ENCODE measurements at regions not wholly inside any gene's neighbourhood (a gene's known extent, or its start where the extent isn't known, plus 50 kb on each side); places are given as distances from the start of the nearest gene placed in this dataset.

GRCh38 chr21:23804866-23805265 is 1802.4 kb downstream of the MRPL39 start:
- Histone ChIP-seq H4K20me1 (ENCODE audit: insufficient read depth, low read length) (no peaks in the 10 kb centered on the region), H3K4me1 (ENCODE audit: low read length) (no peaks in the 10 kb centered on the region), H3K27me3 (replicated peaks; ENCODE audit: insufficient read depth, low read length) (no peaks in the 10 kb centered on the region), H3F3A (ENCODE audit: insufficient read depth, low read length) (no peaks in the 10 kb centered on the region), H3K27ac (ENCODE audit: low read length) (no peak overlapping the region), H3K9me3 (replicated peaks; ENCODE audit: insufficient read depth, low read length) (no peaks in the 10 kb centered on the region), H3K79me2 (ENCODE audit: low read length) (no peaks in the 10 kb centered on the region), H3K4me3 (ENCODE audit: low read length) (no peak overlapping the region), H3K9ac (ENCODE audit: low read length) (no peak overlapping the region), H3K4me2 (ENCODE audit: low read depth, low read length) (no peak overlapping the region), H2AFZ (ENCODE audit: low read length) (no peak overlapping the region), H3K9me2 (replicated peaks; ENCODE audit: insufficient read depth, low read length) (no peaks in the 10 kb centered on the region), H3K36me3 (replicated peaks; ENCODE audit: insufficient read depth, low read length) (no peaks in the 10 kb centered on the region)
- no peak for DNase-seq
- TF ChIP-seq, protein P1, sequence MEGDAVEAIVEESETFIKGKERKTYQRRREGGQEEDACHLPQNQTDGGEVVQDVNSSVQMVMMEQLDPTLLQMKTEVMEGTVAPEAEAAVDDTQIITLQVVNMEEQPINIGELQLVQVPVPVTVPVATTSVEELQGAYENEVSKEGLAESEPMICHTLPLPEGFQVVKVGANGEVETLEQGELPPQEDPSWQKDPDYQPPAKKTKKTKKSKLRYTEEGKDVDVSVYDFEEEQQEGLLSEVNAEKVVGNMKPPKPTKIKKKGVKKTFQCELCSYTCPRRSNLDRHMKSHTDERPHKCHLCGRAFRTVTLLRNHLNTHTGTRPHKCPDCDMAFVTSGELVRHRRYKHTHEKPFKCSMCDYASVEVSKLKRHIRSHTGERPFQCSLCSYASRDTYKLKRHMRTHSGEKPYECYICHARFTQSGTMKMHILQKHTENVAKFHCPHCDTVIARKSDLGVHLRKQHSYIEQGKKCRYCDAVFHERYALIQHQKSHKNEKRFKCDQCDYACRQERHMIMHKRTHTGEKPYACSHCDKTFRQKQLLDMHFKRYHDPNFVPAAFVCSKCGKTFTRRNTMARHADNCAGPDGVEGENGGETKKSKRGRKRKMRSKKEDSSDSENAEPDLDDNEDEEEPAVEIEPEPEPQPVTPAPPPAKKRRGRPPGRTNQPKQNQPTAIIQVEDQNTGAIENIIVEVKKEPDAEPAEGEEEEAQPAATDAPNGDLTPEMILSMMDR (IDR thresholded peaks at IDR 0.05; ENCODE audit: low read length), result no peak
- TF ChIP-seq EZH2 (optimal IDR thresholded peaks at IDR 0.05; ENCODE audit: low read depth, low read length) (no peak), EZH2phosphoT487 (IDR thresholded peaks at IDR 0.05; ENCODE audit: low read length) (no peak)

- Histone ChIP-seq H2AFZ (ENCODE audit: low read length) (no peak overlapping the region), H3K4me2 (ENCODE audit: low read depth, low read length) (no peak overlapping the region), H3K4me1 (ENCODE audit: low read length) (no peaks in the 10 kb centered on the region), H3K27me3 (replicated peaks; ENCODE audit: insufficient read depth, low read length) (no peaks in the 10 kb centered on the region), H3K79me2 (ENCODE audit: low read length) (no peaks in the 10 kb centered on the region), H3K4me3 (ENCODE audit: low read length) (no peak overlapping the region), H3K9ac (ENCODE audit: low read length) (no peak overlapping the region), H3K9me2 (replicated peaks; ENCODE audit: insufficient read depth, low read length) (no peaks in the 10 kb centered on the region), H4K20me1 (ENCODE audit: insufficient read depth, low read length) (no peaks in the 10 kb centered on the region), H3K9me3 (replicated peaks; ENCODE audit: insufficient read depth, low read length) (no peaks in the 10 kb centered on the region), H3F3A (ENCODE audit: insufficient read depth, low read length) (no peaks in the 10 kb centered on the region), H3K36me3 (replicated peaks; ENCODE audit: insufficient read depth, low read length) (no peaks in the 10 kb centered on the region), H3K27ac (ENCODE audit: low read length) (no peak overlapping the region)
- TF ChIP-seq EZH2 (optimal IDR thresholded peaks at IDR 0.05; ENCODE audit: low read depth, low read length), result no peak
- TF ChIP-seq, protein P1 (IDR thresholded peaks at IDR 0.05; ENCODE audit: low read length), result no peak
- no peak for TF ChIP-seq EZH2phosphoT487 (IDR thresholded peaks at IDR 0.05; ENCODE audit: low read length)
- no peak for DNase-seq
These were observed 1806.0 kb downstream of the MRPL39 start for GRCh38 chr21:23801292-23801691.

GRCh38 chr21:23799376-23799775 is 1807.9 kb downstream of the MRPL39 start:
- Histone ChIP-seq H3K79me2 (ENCODE audit: low read length) (no peaks in the 10 kb centered on the region), H3K9me2 (replicated peaks; ENCODE audit: insufficient read depth, low read length) (no peaks in the 10 kb centered on the region), H4K20me1 (ENCODE audit: insufficient read depth, low read length) (no peaks in the 10 kb centered on the region), H3K4me2 (ENCODE audit: low read depth, low read length) (no peak overlapping the region), H3K36me3 (replicated peaks; ENCODE audit: insufficient read depth, low read length) (no peaks in the 10 kb centered on the region), H3K27ac (ENCODE audit: low read length) (no peak overlapping the region), H3K9ac (ENCODE audit: low read length) (no peak overlapping the region), H2AFZ (ENCODE audit: low read length) (no peak overlapping the region), H3K27me3 (replicated peaks; ENCODE audit: insufficient read depth, low read length) (no peaks in the 10 kb centered on the region), H3K4me1 (ENCODE audit: low read length) (no peaks in the 10 kb centered on the region), H3K9me3 (replicated peaks; ENCODE audit: insufficient read depth, low read length) (no peaks in the 10 kb centered on the region), H3F3A (ENCODE audit: insufficient read depth, low read length) (no peaks in the 10 kb centered on the region), H3K4me3 (ENCODE audit: low read length) (no peak overlapping the region)
- TF ChIP-seq EZH2phosphoT487 (IDR thresholded peaks at IDR 0.05; ENCODE audit: low read length) (no peak), EZH2 (optimal IDR thresholded peaks at IDR 0.05; ENCODE audit: low read depth, low read length) (no peak)
- TF ChIP-seq, protein P1 (IDR thresholded peaks at IDR 0.05; ENCODE audit: low read length), result no peak
- DNase-seq, result no peak
